ENCODE measurements at regions not wholly inside any gene's neighbourhood (a gene's known extent, or its start where the extent isn't known, plus 50 kb on each side); places are given as distances from the start of the nearest gene placed in this dataset.

DNA sequence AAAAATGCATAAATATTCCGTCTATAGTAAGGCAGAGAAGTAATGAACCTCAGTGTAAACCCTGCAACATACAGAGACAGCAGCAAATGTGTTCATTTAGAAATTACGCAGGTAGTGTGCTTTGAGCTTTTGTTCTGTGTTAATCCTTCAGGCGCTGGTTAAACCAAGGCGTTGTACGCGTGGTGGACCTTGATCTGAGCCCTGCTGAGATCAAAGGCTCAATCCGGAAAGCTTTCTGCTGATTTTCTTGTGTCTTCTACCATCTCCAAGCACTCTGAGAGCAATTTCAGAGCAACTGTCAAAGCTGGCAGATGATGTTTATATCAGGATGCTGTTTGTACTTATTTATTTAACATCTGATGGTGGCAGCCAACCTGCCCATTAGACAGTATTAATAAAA, 382.8 kb downstream of the CDH26 start:
- TF ChIP-seq POLR2AphosphoS5 (IDR thresholded peaks at IDR 0.05; ENCODE audit: low read depth, low read length) (no peak), TAF1 (IDR thresholded peaks at IDR 0.05; ENCODE audit: borderline replicate concordance, insufficient read depth, low read length) (no peak), SIN3A (IDR thresholded peaks at IDR 0.05; ENCODE audit: borderline replicate concordance, insufficient read depth, low read length) (no peak)
- TF ChIP-seq, protein P1, sequence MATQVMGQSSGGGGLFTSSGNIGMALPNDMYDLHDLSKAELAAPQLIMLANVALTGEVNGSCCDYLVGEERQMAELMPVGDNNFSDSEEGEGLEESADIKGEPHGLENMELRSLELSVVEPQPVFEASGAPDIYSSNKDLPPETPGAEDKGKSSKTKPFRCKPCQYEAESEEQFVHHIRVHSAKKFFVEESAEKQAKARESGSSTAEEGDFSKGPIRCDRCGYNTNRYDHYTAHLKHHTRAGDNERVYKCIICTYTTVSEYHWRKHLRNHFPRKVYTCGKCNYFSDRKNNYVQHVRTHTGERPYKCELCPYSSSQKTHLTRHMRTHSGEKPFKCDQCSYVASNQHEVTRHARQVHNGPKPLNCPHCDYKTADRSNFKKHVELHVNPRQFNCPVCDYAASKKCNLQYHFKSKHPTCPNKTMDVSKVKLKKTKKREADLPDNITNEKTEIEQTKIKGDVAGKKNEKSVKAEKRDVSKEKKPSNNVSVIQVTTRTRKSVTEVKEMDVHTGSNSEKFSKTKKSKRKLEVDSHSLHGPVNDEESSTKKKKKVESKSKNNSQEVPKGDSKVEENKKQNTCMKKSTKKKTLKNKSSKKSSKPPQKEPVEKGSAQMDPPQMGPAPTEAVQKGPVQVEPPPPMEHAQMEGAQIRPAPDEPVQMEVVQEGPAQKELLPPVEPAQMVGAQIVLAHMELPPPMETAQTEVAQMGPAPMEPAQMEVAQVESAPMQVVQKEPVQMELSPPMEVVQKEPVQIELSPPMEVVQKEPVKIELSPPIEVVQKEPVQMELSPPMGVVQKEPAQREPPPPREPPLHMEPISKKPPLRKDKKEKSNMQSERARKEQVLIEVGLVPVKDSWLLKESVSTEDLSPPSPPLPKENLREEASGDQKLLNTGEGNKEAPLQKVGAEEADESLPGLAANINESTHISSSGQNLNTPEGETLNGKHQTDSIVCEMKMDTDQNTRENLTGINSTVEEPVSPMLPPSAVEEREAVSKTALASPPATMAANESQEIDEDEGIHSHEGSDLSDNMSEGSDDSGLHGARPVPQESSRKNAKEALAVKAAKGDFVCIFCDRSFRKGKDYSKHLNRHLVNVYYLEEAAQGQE (IDR thresholded peaks at IDR 0.05; ENCODE audit: insufficient read depth in 1 of 2, low read depth in 2 of 2, low read length in 2 of 2), result no peak

All from PFSK-1 (cell line).